ENCODE measurements at regions not wholly inside any gene's neighbourhood (a gene's known extent, or its start where the extent isn't known, plus 50 kb on each side); places are given as distances from the start of the nearest gene placed in this dataset.

DNA sequence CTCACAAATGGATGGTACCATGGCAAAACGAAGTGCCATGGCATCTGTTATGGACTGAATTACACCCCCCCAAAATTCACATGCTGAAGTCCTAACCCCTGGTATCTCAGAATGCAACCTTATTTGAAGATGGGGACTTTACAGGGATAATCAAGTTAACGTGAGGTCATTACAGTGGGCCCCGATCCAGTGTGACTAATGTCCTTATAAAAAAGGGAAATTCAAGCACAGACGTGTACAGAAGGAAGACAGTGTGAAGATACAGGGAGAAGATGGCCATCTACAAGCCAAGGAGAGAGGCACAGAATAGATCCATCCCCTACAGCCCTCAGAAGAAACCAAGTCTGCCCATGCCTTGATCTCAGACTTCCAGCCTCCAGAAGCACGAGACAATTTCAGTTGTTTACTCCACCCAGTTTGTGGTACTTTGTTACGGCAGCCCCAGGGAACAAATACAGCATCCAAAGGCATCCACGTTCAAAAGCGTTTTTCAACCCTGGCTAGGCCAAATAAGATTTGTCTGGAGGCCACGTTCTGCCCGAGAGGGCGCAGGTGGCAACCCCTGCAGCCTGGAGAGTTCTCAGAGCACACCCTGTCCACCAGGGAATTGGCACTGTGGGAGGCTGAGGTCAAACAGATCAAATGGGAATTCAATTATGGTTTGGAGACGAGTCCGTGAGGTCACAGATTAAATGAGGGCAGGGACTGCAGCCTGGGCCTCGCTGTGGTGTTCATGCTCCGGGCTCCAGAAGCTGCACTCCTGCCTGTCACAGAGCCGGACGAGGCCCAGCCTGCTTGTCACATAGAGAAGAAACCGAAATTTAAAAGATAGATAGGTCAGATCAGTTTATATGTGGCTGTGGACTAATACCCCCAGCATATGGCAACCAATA, 494.8 kb downstream of the SHQ1 start:
- H3K36me3 ChIP-seq (ENCODE audit: control insufficient read depth, insufficient read depth, low read length): no peaks in the 10 kb centered on the region
- TF ChIP-seq, protein P1, sequence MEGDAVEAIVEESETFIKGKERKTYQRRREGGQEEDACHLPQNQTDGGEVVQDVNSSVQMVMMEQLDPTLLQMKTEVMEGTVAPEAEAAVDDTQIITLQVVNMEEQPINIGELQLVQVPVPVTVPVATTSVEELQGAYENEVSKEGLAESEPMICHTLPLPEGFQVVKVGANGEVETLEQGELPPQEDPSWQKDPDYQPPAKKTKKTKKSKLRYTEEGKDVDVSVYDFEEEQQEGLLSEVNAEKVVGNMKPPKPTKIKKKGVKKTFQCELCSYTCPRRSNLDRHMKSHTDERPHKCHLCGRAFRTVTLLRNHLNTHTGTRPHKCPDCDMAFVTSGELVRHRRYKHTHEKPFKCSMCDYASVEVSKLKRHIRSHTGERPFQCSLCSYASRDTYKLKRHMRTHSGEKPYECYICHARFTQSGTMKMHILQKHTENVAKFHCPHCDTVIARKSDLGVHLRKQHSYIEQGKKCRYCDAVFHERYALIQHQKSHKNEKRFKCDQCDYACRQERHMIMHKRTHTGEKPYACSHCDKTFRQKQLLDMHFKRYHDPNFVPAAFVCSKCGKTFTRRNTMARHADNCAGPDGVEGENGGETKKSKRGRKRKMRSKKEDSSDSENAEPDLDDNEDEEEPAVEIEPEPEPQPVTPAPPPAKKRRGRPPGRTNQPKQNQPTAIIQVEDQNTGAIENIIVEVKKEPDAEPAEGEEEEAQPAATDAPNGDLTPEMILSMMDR (IDR thresholded peaks at IDR 0.05; ENCODE audit: insufficient read depth, low read length, poor library complexity, severe bottlenecking): no peak
- no peak for DNase-seq (ENCODE audit: low read depth)
- no peak overlapping the region for H3K4me3 ChIP-seq (ENCODE audit: low read depth, low read length)
- H3K27me3 ChIP-seq (ENCODE audit: control insufficient read depth, insufficient read depth, low read length): no peaks in the 10 kb centered on the region

DNA sequence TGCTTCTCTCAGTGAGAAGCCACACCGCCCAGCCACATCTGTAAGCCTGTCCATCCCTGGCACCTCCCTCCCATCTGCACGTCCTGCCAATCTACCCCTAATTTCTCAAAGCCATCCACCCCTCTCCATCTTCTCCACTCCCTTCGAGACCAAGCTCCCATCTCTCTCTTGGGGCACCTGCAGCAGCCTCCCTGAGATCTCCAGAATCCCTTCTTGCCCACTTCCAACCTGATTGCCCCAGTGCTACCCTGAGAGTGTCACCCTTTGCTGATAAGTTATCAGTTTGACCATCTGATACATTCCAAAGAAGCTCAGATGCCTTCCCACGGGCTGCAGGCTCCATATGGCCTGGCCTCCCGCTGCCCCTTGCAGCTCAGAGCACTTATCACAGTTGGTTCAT, 496.1 kb downstream of the SHQ1 start:
- no peak overlapping the region for H3K4me3 ChIP-seq (ENCODE audit: low read depth, low read length)
- DNase-seq (ENCODE audit: low read depth): no peak
- no peaks in the 10 kb centered on the region for H3K36me3 ChIP-seq (ENCODE audit: control insufficient read depth, insufficient read depth, low read length)
- no peaks in the 10 kb centered on the region for H3K27me3 ChIP-seq (ENCODE audit: control insufficient read depth, insufficient read depth, low read length)
- TF ChIP-seq, protein P1 (IDR thresholded peaks at IDR 0.05; ENCODE audit: insufficient read depth, low read length, poor library complexity, severe bottlenecking): no peak

DNA sequence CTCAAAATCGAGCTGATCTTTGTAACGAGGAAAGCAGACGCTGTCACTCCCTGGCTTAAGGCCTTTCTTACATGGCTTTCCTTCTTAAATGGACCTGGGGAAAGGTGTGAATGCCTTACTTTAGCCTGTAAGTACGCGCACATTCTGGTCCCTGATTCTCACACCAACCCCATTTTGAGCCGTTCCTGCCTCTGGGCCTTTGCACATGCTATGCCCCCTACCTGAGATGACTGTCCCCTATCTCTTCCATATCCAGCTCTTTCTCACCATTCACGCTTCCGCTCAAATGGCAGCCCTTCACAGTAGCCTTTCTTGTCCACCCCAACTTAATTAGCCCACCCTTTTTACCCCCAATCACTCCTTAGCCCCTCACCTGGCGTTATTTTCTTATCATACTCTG, 496.7 kb downstream of the SHQ1 start:
- no peak overlapping the region for H3K4me3 ChIP-seq (ENCODE audit: low read depth, low read length)
- TF ChIP-seq, protein P1 (IDR thresholded peaks at IDR 0.05; ENCODE audit: insufficient read depth, low read length, poor library complexity, severe bottlenecking): no peak
- no peaks in the 10 kb centered on the region for H3K27me3 ChIP-seq (ENCODE audit: control insufficient read depth, insufficient read depth, low read length)
- H3K36me3 ChIP-seq (ENCODE audit: control insufficient read depth, insufficient read depth, low read length): no peaks in the 10 kb centered on the region
- no peak for DNase-seq (ENCODE audit: low read depth)

DNA sequence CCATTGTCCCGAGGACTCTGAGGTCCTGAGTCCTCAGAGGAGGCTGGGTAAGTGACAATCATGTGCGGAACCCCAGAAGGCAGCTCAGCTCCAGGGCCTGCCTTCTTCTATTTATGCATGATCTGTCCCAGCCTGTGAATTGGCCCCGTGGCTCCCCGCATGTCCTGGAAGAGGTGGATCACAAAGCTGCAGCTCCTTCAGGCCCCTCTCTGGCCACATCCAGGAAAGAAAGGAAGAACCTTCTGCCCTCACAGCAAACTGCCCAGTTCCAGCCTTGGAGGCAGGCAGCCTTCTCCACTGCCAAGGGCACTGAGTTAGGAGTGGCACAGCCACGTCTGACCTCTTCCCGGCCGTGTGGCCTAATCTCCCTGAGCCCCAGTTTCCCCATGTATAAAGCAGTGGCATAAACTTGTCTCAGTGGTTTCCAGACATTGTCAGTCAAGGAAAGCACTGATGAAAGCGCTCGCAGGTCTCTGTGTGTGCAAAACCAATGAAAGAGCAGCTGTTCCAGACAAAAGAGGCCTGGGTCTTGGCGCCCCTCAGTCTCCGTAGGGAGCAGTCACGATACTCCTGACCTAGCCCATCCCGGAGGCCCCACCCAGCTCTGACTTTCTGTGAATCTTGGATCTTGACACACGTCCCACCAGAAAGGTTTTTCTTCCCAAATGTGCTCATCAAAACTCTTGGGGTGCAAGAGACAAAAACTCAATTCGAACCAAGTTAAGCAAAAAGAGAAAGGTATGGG, 497.3 kb downstream of the SHQ1 start:
- no peak overlapping the region for H3K4me3 ChIP-seq (ENCODE audit: low read depth, low read length)
- no peaks in the 10 kb centered on the region for H3K36me3 ChIP-seq (ENCODE audit: control insufficient read depth, insufficient read depth, low read length)
- no peak for DNase-seq (ENCODE audit: low read depth)
- TF ChIP-seq, protein P1 (IDR thresholded peaks at IDR 0.05; ENCODE audit: insufficient read depth, low read length, poor library complexity, severe bottlenecking): no peak
- no peaks in the 10 kb centered on the region for H3K27me3 ChIP-seq (ENCODE audit: control insufficient read depth, insufficient read depth, low read length)

DNA sequence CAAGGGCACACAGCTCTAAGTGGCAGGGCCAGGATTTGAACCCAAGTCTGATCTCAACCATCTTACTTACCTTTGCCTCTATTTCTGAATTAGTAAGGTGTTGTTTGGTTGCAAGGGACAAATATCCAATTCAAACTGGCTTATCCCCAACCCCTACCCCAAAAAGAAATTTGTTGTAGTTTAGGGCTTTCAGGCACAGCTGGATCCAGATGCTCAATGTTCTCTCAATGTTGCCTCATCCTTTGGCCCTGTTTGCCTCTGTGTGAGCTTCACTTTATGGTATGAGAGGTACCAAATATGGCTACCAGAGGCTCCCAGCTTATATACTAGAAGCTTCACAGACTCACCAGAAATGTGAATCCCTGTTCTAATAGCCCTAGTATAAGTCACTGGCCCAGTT, 499.9 kb downstream of the SHQ1 start:
- no peak for DNase-seq (ENCODE audit: low read depth)

More for the DNA sequence above, 499.9 kb downstream of the SHQ1 start:
- TF ChIP-seq, protein P1 (IDR thresholded peaks at IDR 0.05; ENCODE audit: insufficient read depth, low read length, poor library complexity, severe bottlenecking): no peak
- no peak overlapping the region for H3K4me3 ChIP-seq (ENCODE audit: low read depth, low read length)
- H3K27me3 ChIP-seq (ENCODE audit: control insufficient read depth, insufficient read depth, low read length): no peaks in the 10 kb centered on the region
- no peaks in the 10 kb centered on the region for H3K36me3 ChIP-seq (ENCODE audit: control insufficient read depth, insufficient read depth, low read length)

Data from kidney epithelial cell (primary cell).